ENCODE measurements at regions not wholly inside any gene's neighbourhood (a gene's known extent, or its start where the extent isn't known, plus 50 kb on each side); places are given as distances from the start of the nearest gene placed in this dataset.

GRCh38 chr5:121688126-121688525 is 163.6 kb upstream of the FTMT start:
- H3K9me3 ChIP-seq (ENCODE audit: insufficient read depth, low read depth), result peaks cover 4% of the 10 kb centered on the region
- H3K4me1 ChIP-seq (replicated peaks; ENCODE audit: insufficient read depth), result peaks cover 12% of the 10 kb centered on the region; the same call in 1 of the 2 replicates
- CTCF ChIA-PET, result no interaction called here
- BruUV-seq (replicated peaks), result no TSS peak
- POLR2A ChIA-PET (ENCODE audit: unreplicated experiment), result no interaction called here
- no peaks in the 10 kb centered on the region for H3K27me3 ChIP-seq (ENCODE audit: insufficient read depth, low read depth)
- no peak overlapping the region for H3K4me2 ChIP-seq
- no peaks in the 10 kb centered on the region for H3K36me3 ChIP-seq (ENCODE audit: low read depth)
- no peak for TF ChIP-seq EZH2 (IDR thresholded peaks at IDR 0.05; ENCODE audit: low read depth)
- TF ChIP-seq, protein P1, sequence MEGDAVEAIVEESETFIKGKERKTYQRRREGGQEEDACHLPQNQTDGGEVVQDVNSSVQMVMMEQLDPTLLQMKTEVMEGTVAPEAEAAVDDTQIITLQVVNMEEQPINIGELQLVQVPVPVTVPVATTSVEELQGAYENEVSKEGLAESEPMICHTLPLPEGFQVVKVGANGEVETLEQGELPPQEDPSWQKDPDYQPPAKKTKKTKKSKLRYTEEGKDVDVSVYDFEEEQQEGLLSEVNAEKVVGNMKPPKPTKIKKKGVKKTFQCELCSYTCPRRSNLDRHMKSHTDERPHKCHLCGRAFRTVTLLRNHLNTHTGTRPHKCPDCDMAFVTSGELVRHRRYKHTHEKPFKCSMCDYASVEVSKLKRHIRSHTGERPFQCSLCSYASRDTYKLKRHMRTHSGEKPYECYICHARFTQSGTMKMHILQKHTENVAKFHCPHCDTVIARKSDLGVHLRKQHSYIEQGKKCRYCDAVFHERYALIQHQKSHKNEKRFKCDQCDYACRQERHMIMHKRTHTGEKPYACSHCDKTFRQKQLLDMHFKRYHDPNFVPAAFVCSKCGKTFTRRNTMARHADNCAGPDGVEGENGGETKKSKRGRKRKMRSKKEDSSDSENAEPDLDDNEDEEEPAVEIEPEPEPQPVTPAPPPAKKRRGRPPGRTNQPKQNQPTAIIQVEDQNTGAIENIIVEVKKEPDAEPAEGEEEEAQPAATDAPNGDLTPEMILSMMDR (conservative IDR thresholded peaks at IDR 0.05), result no peak
- intact Hi-C loops (cut with micrococcal nuclease; ENCODE audit: unreplicated experiment), result no loop called here
- H3K4me3 ChIP-seq, result no peak overlapping the region
- no peaks in the 10 kb centered on the region for H3K79me2 ChIP-seq (ENCODE audit: low read depth)
- H3F3A ChIP-seq (ENCODE audit: insufficient read depth, low read depth), result peaks cover 10% of the 10 kb centered on the region; the same call in 1 of the 2 replicates
- H4K20me1 ChIP-seq (ENCODE audit: insufficient read depth), result no peaks in the 10 kb centered on the region
- no peak for DNase-seq
- no peaks in the 10 kb centered on the region for H3K9me2 ChIP-seq (ENCODE audit: insufficient read depth)
- no peak overlapping the region for H2AFZ ChIP-seq
- H3K27ac ChIP-seq, result no peak overlapping the region

GRCh38 chr5:121688781-121689180 is 162.9 kb upstream of the FTMT start:
- POLR2A ChIA-PET (ENCODE audit: unreplicated experiment), result no interaction called here
- DNase-seq, result no peak
- Histone ChIP-seq H3F3A (ENCODE audit: insufficient read depth, low read depth) (peaks cover 10% of the 10 kb centered on the region; the same call in 1 of the 2 replicates), H3K27ac (no peak overlapping the region), H3K9me2 (ENCODE audit: insufficient read depth) (no peaks in the 10 kb centered on the region), H3K9me3 (ENCODE audit: insufficient read depth, low read depth) (peaks cover 4% of the 10 kb centered on the region), H3K4me3 (no peak overlapping the region), H3K36me3 (ENCODE audit: low read depth) (no peaks in the 10 kb centered on the region), H2AFZ (no peak overlapping the region), H3K4me1 (replicated peaks; ENCODE audit: insufficient read depth) (peaks cover 12% of the 10 kb centered on the region; the same call in 1 of the 2 replicates), H3K79me2 (ENCODE audit: low read depth) (no peaks in the 10 kb centered on the region), H3K4me2 (no peak overlapping the region), H4K20me1 (ENCODE audit: insufficient read depth) (no peaks in the 10 kb centered on the region), H3K27me3 (ENCODE audit: insufficient read depth, low read depth) (no peaks in the 10 kb centered on the region)
- CTCF ChIA-PET, result no interaction called here
- BruUV-seq (replicated peaks), result no TSS peak
- TF ChIP-seq, protein P1 (conservative IDR thresholded peaks at IDR 0.05), result no peak
- TF ChIP-seq EZH2 (IDR thresholded peaks at IDR 0.05; ENCODE audit: low read depth), result no peak
- intact Hi-C loops (cut with micrococcal nuclease; ENCODE audit: unreplicated experiment), result no loop called here

- H3K9me2 ChIP-seq (ENCODE audit: insufficient read depth), result no peaks in the 10 kb centered on the region
- no peak overlapping the region for H3K4me3 ChIP-seq
- H3K79me2 ChIP-seq (ENCODE audit: low read depth), result no peaks in the 10 kb centered on the region
- CTCF ChIA-PET, result no interaction called here
- peaks cover 12% of the 10 kb centered on the region; the same call in 1 of the 2 replicates for H3K4me1 ChIP-seq (replicated peaks; ENCODE audit: insufficient read depth)
- H4K20me1 ChIP-seq (ENCODE audit: insufficient read depth), result no peaks in the 10 kb centered on the region
- BruUV-seq (replicated peaks), result no TSS peak
- POLR2A ChIA-PET (ENCODE audit: unreplicated experiment), result no interaction called here
- peak overlapping the region; percentile 10; the same call in 1 of the 2 replicates for H3K27ac ChIP-seq
- H2AFZ ChIP-seq, result no peak overlapping the region
- no peaks in the 10 kb centered on the region for H3K36me3 ChIP-seq (ENCODE audit: low read depth)
- peaks cover 4% of the 10 kb centered on the region for H3K9me3 ChIP-seq (ENCODE audit: insufficient read depth, low read depth)
- TF ChIP-seq, protein P1 (conservative IDR thresholded peaks at IDR 0.05), result no peak
- no peak for TF ChIP-seq EZH2 (IDR thresholded peaks at IDR 0.05; ENCODE audit: low read depth)
- intact Hi-C loops (cut with micrococcal nuclease; ENCODE audit: unreplicated experiment), result no loop called here
- peak in 1 of 2 experiments; percentile 42 for DNase-seq
- H3K27me3 ChIP-seq (ENCODE audit: insufficient read depth, low read depth), result no peaks in the 10 kb centered on the region
- H3F3A ChIP-seq (ENCODE audit: insufficient read depth, low read depth), result peaks cover 10% of the 10 kb centered on the region; the same call in 1 of the 2 replicates
- peak overlapping the region; percentile 2; the same call in 1 of the 2 replicates for H3K4me2 ChIP-seq
Measured at GRCh38 chr5:121691478-121691877, 160.2 kb upstream of the FTMT start.
